ENCODE measurements at regions not wholly inside any gene's neighbourhood (a gene's known extent, or its start where the extent isn't known, plus 50 kb on each side); places are given as distances from the start of the nearest gene placed in this dataset.

GRCh38 chr16:50940275-50940854 is 198.5 kb downstream of the CYLD start:
- TF ChIP-seq CTCF (IDR thresholded peaks at IDR 0.05; ENCODE audit: low read length) (no peak), EZH2phosphoT487 (IDR thresholded peaks at IDR 0.05; ENCODE audit: low read length) (no peak), EZH2 (optimal IDR thresholded peaks at IDR 0.05; ENCODE audit: low read depth, low read length) (no peak)

Data from MM.1S (cell line).